Stimulated activated naive CD8-positive, alpha-beta T cell treated with anti-CD3 and anti-CD28 coated beads, Interleukin-15, amount 100 ng/mL, for 72 hours (primary cell): ENCODE measurements at regions not wholly inside any gene's neighbourhood (a gene's known extent, or its start where the extent isn't known, plus 50 kb on each side); places are given as distances from the start of the nearest gene placed in this dataset.
"Not testable (repeated sequence)": the region's sequence is repeated elsewhere in the genome, so short reads cannot be mapped to it uniquely, and the experiment has no call there.

ENCODE experiments used
- ATAC-seq: fragments of 150-1000 bp; cut with Tn5 transposase; 2 replicates; pipeline ENCODE4 v1.10.0; 2021; ENCODE audit warnings: mild to moderate bottlenecking, moderate library complexity
- DNase-seq, 2 donors: peaks; one replicate each; pipeline ENCODE4 v3.0.0; 2021 to 2022
- H3K27ac Mint-ChIP-seq, 2 donors: one replicate each; pipeline ENCODE4 v1.8.0; 2022; ENCODE audit warnings: mild to moderate bottlenecking in 2 of 2, mixed read lengths in 2 of 2, moderate library complexity in 2 of 2
- H3K27me3 Mint-ChIP-seq: one replicate; pipeline ENCODE4 v1.8.0; 2022; ENCODE audit warnings: mixed read lengths
- H3K4me1 Mint-ChIP-seq: one replicate; pipeline ENCODE4 v1.8.0; 2022; ENCODE audit warnings: mild to moderate bottlenecking, mixed read lengths
- H3K4me3 Mint-ChIP-seq, 2 donors: one replicate each; pipeline ENCODE4 v1.8.0; 2022; ENCODE audit warnings: mild to moderate bottlenecking in 2 of 2, mixed read lengths in 2 of 2, moderate library complexity in 1 of 2
- H3K9me3 Mint-ChIP-seq, 2 donors: one replicate each; pipeline ENCODE4 v1.8.0; 2022; ENCODE audit warnings: mixed read lengths in 2 of 2

- DNase-seq (no peak), ATAC-seq (no peak)
- Mint-ChIP-seq H3K4me1 (no peaks in the 10 kb centered on the region), H3K4me3 (no peak overlapping the region), H3K27me3 (no peaks in the 10 kb centered on the region), H3K27ac (no peak overlapping the region), H3K9me3 (peaks cover 0 to 7% of the 10 kb centered on the region in 2 donors)
These were observed 1632.0 kb downstream of the PCDH9 start for GRCh38 chr13:65597839-65598818.

- H3K27ac Mint-ChIP-seq = no peak overlapping the region
- no peak for DNase-seq
- H3K4me3 Mint-ChIP-seq = no peak overlapping the region
- no peaks in the 10 kb centered on the region for H3K27me3 Mint-ChIP-seq
- no peaks in the 10 kb centered on the region for H3K9me3 Mint-ChIP-seq
- no peak for ATAC-seq
- H3K4me1 Mint-ChIP-seq = no peaks in the 10 kb centered on the region
These were observed 1634.2 kb downstream of the PCDH9 start for GRCh38 chr13:65595916-65596315.

GRCh38 chr13:65594298-65594781, 1635.8 kb downstream of the PCDH9 start:
- no peaks in the 10 kb centered on the region for H3K27me3 Mint-ChIP-seq
- H3K4me3 Mint-ChIP-seq = no peak overlapping the region
- H3K4me1 Mint-ChIP-seq = no peaks in the 10 kb centered on the region
- DNase-seq (no peak), ATAC-seq (no peak)
- H3K9me3 Mint-ChIP-seq = peaks cover 0 to 12% of the 10 kb centered on the region in 2 donors
- no peak overlapping the region for H3K27ac Mint-ChIP-seq

GRCh38 chr13:65593298-65593874, 1636.8 kb downstream of the PCDH9 start:
- Mint-ChIP-seq H3K9me3 (peaks cover 0 to 18% of the 10 kb centered on the region in 2 donors), H3K27me3 (no peaks in the 10 kb centered on the region), H3K27ac (no peak overlapping the region), H3K4me1 (no peaks in the 10 kb centered on the region), H3K4me3 (no peak overlapping the region)
- DNase-seq (no peak), ATAC-seq (no peak)

GRCh38 chr13:65592731-65593130, 1637.4 kb downstream of the PCDH9 start:
- ATAC-seq = no peak
- no peak overlapping the region for H3K4me3 Mint-ChIP-seq
- no peak overlapping the region for H3K27ac Mint-ChIP-seq
- no peaks in the 10 kb centered on the region for H3K27me3 Mint-ChIP-seq
- no peaks in the 10 kb centered on the region for H3K4me1 Mint-ChIP-seq
- H3K9me3 Mint-ChIP-seq = peaks cover 4 to 24% of the 10 kb centered on the region in 2 donors
- DNase-seq = no peak

GRCh38 chr13:65585346-65585745, 1644.8 kb downstream of the PCDH9 start:
- H3K27ac Mint-ChIP-seq = no peak overlapping the region
- DNase-seq = no peak
- peaks cover 20 to 40% of the 10 kb centered on the region in 2 donors for H3K9me3 Mint-ChIP-seq

GRCh38 chr13:65584126-65584525, 1646.0 kb downstream of the PCDH9 start:
- no peaks in the 10 kb centered on the region for H3K27me3 Mint-ChIP-seq
- H3K4me3 Mint-ChIP-seq = no peak overlapping the region
- ATAC-seq (no peak), DNase-seq (no peak)
- H3K4me1 Mint-ChIP-seq = no peaks in the 10 kb centered on the region
- H3K27ac Mint-ChIP-seq = no peak overlapping the region
- peaks cover 20 to 28% of the 10 kb centered on the region in 2 donors for H3K9me3 Mint-ChIP-seq

More at GRCh38 chr13:65585346-65585745, 1644.8 kb downstream of the PCDH9 start:
- H3K4me3 Mint-ChIP-seq = no peak overlapping the region
- no peak for ATAC-seq
- no peaks in the 10 kb centered on the region for H3K27me3 Mint-ChIP-seq
- H3K4me1 Mint-ChIP-seq = no peaks in the 10 kb centered on the region

- H3K4me1 Mint-ChIP-seq = no peaks in the 10 kb centered on the region
- DNase-seq (no peak), ATAC-seq (no peak)
- H3K9me3 Mint-ChIP-seq = peaks cover 11 to 13% of the 10 kb centered on the region in 2 donors
- no peaks in the 10 kb centered on the region for H3K27me3 Mint-ChIP-seq
- H3K27ac Mint-ChIP-seq = no peak overlapping the region
- no peak overlapping the region for H3K4me3 Mint-ChIP-seq
These were observed 1648.0 kb downstream of the PCDH9 start for GRCh38 chr13:65582160-65582559.

- H3K4me3 Mint-ChIP-seq, DNase-seq, H3K27me3 Mint-ChIP-seq, H3K27ac Mint-ChIP-seq, H3K9me3 Mint-ChIP-seq, ATAC-seq, H3K4me1 Mint-ChIP-seq: not testable (repeated sequence)
These were observed 1665.6 kb downstream of the PCDH9 start for GRCh38 chr13:65564561-65564960.

GRCh38 chr13:65562305-65562704, 1667.8 kb downstream of the PCDH9 start:
- no peak for ATAC-seq
- no peak for DNase-seq
- peaks cover 0 to 9% of the 10 kb centered on the region in 2 donors for H3K9me3 Mint-ChIP-seq
- no peak overlapping the region for H3K27ac Mint-ChIP-seq
- no peaks in the 10 kb centered on the region for H3K27me3 Mint-ChIP-seq
- no peaks in the 10 kb centered on the region for H3K4me1 Mint-ChIP-seq
- no peak overlapping the region for H3K4me3 Mint-ChIP-seq

GRCh38 chr13:65560936-65561335, 1669.2 kb downstream of the PCDH9 start:
- H3K4me1 Mint-ChIP-seq = no peaks in the 10 kb centered on the region
- peaks cover 0 to 9% of the 10 kb centered on the region in 2 donors for H3K9me3 Mint-ChIP-seq
- H3K27ac Mint-ChIP-seq = no peak overlapping the region
- ATAC-seq (no peak), DNase-seq (no peak)
- H3K27me3 Mint-ChIP-seq = no peaks in the 10 kb centered on the region
- no peak overlapping the region for H3K4me3 Mint-ChIP-seq

GRCh38 chr13:65555962-65556361, 1674.2 kb downstream of the PCDH9 start:
- no peak for DNase-seq
- Mint-ChIP-seq H3K27ac (no peak overlapping the region), H3K9me3 (peaks cover 4 to 35% of the 10 kb centered on the region in 2 donors), H3K4me3 (no peak overlapping the region), H3K27me3 (no peaks in the 10 kb centered on the region), H3K4me1 (no peaks in the 10 kb centered on the region)
- no peak for ATAC-seq

- DNase-seq (no peak), ATAC-seq (no peak)
- Mint-ChIP-seq H3K4me3 (no peak overlapping the region), H3K27ac (no peak overlapping the region), H3K9me3 (peaks cover 17 to 36% of the 10 kb centered on the region in 2 donors), H3K4me1 (no peaks in the 10 kb centered on the region), H3K27me3 (no peaks in the 10 kb centered on the region)
These were observed 1676.9 kb downstream of the PCDH9 start for GRCh38 chr13:65553096-65553727.

- Mint-ChIP-seq H3K27ac (no peak overlapping the region), H3K9me3 (peaks cover 24 to 43% of the 10 kb centered on the region in 2 donors), H3K4me1 (no peaks in the 10 kb centered on the region), H3K27me3 (no peaks in the 10 kb centered on the region), H3K4me3 (no peak overlapping the region)
- ATAC-seq (no peak), DNase-seq (no peak)
These were observed 1678.9 kb downstream of the PCDH9 start for GRCh38 chr13:65551208-65551607.

GRCh38 chr13:65540175-65540574, 1690.0 kb downstream of the PCDH9 start:
- no peaks in the 10 kb centered on the region for H3K27me3 Mint-ChIP-seq
- no peak for ATAC-seq
- H3K4me3 Mint-ChIP-seq = no peak overlapping the region
- no peaks in the 10 kb centered on the region for H3K4me1 Mint-ChIP-seq
- peaks cover 9 to 14% of the 10 kb centered on the region in 2 donors for H3K9me3 Mint-ChIP-seq
- no peak for DNase-seq
- no peak overlapping the region for H3K27ac Mint-ChIP-seq

- Mint-ChIP-seq H3K9me3 (peaks cover 9 to 19% of the 10 kb centered on the region in 2 donors), H3K4me1 (no peaks in the 10 kb centered on the region), H3K4me3 (no peak overlapping the region), H3K27ac (no peak overlapping the region), H3K27me3 (no peaks in the 10 kb centered on the region)
- DNase-seq (no peak), ATAC-seq (no peak)
These were observed 1694.8 kb downstream of the PCDH9 start for GRCh38 chr13:65535370-65535769.
